Trophoblast cell (in vitro differentiated cells and primary cell): ENCODE measurements at regions not wholly inside any gene's neighbourhood (a gene's known extent, or its start where the extent isn't known, plus 50 kb on each side); places are given as distances from the start of the nearest gene placed in this dataset.

Experiments
- DNase-seq, 2 donors: peaks; one replicate each; pipeline ENCODE4 v3.0.0-alpha.2; 2016
- H2AFZ ChIP-seq: 2 replicates; pipeline ENCODE4 v1.6.1; 2013; ENCODE audit warnings: low read length, moderate library complexity, mild to moderate bottlenecking; ENCODE audit not compliant: insufficient read depth, poor library complexity
- H2AK5ac ChIP-seq: 2 replicates; pipeline ENCODE4 v1.6.1; 2013; ENCODE audit warnings: mild to moderate bottlenecking, low read length
- H2BK120ac ChIP-seq: 2 replicates; pipeline ENCODE4 v1.6.1; 2013; ENCODE audit warnings: low read length, mild to moderate bottlenecking, moderate library complexity; ENCODE audit not compliant: insufficient read depth, poor library complexity
- H2BK12ac ChIP-seq: 2 replicates; pipeline ENCODE4 v1.6.1; 2013; ENCODE audit warnings: mild to moderate bottlenecking, low read length, moderate library complexity
- H2BK5ac ChIP-seq: 2 replicates; pipeline ENCODE4 v1.6.1; 2013; ENCODE audit warnings: low read length, low read depth, moderate library complexity, mild to moderate bottlenecking; ENCODE audit not compliant: poor library complexity
- H3K14ac ChIP-seq: 2 replicates; pipeline ENCODE4 v1.6.1; 2013; ENCODE audit warnings: mild to moderate bottlenecking, low read length
- H3K18ac ChIP-seq: 2 replicates; pipeline ENCODE4 v1.6.1; 2013; ENCODE audit warnings: mild to moderate bottlenecking, low read length
- H3K23ac ChIP-seq: 2 replicates; pipeline ENCODE4 v1.6.1; 2013; ENCODE audit warnings: low read length
- H3K27ac ChIP-seq: 2 replicates; pipeline ENCODE4 v1.5.1; 2013; ENCODE audit warnings: low read depth, mild to moderate bottlenecking, inconsistent platforms, low read length, moderate library complexity
- H3K27me3 ChIP-seq: 2 replicates; pipeline ENCODE4 v1.6.1; 2013; ENCODE audit warnings: inconsistent platforms, mild to moderate bottlenecking, low read length, moderate library complexity; ENCODE audit not compliant: insufficient read depth
- H3K36me3 ChIP-seq, 2 experiments: 1 replicate in 1 of 2; 2 replicates in 1 of 2; pipeline ENCODE4 v1.6.1; 2013; ENCODE audit warnings: low read length in 2 of 2, mild to moderate bottlenecking in 2 of 2, moderate library complexity in 1 of 2; ENCODE audit not compliant: insufficient read depth in 2 of 2, control insufficient read depth in 1 of 2
- H3K4ac ChIP-seq: 2 replicates; pipeline ENCODE4 v1.6.1; 2013; ENCODE audit warnings: low read depth, mild to moderate bottlenecking, low read length, moderate library complexity
- H3K4me1 ChIP-seq, 2 experiments: 1 replicate in 1 of 2; 2 replicates in 1 of 2; pipeline ENCODE4 v1.6.1; 2013; ENCODE audit warnings: low read length in 2 of 2, mild to moderate bottlenecking in 2 of 2, moderate library complexity in 1 of 2; ENCODE audit not compliant: insufficient read depth in 2 of 2, control insufficient read depth in 1 of 2
- H3K4me2 ChIP-seq: 2 replicates; pipeline ENCODE4 v1.6.1; 2013; ENCODE audit warnings: inconsistent platforms, mild to moderate bottlenecking, low read length, moderate library complexity
- H3K4me3 ChIP-seq: 2 replicates; pipeline ENCODE4 v1.5.1; 2013; ENCODE audit warnings: mild to moderate bottlenecking, low read depth, low read length, inconsistent platforms
- H3K79me1 ChIP-seq: one replicate; pipeline ENCODE4 v1.6.1; 2013; ENCODE audit warnings: low read length
- H3K79me2 ChIP-seq: 2 replicates; pipeline ENCODE4 v1.6.1; 2013; ENCODE audit warnings: low read length, mild to moderate bottlenecking; ENCODE audit not compliant: control insufficient read depth, insufficient read depth, poor library complexity
- H3K9ac ChIP-seq: 2 replicates; pipeline ENCODE4 v1.6.1; 2013; ENCODE audit warnings: mild to moderate bottlenecking, low read length
- H3K9me3 ChIP-seq: 2 replicates; pipeline ENCODE4 v1.6.1; 2013; ENCODE audit warnings: low read depth, mild to moderate bottlenecking, control low read depth, inconsistent platforms, low read length; ENCODE audit not compliant: insufficient read depth
- H4K12ac ChIP-seq: 2 replicates; pipeline ENCODE4 v1.6.1; 2013; ENCODE audit warnings: low read depth, mild to moderate bottlenecking, low read length, moderate library complexity
- H4K8ac ChIP-seq: 2 replicates; pipeline ENCODE4 v1.6.1; 2013; ENCODE audit warnings: low read depth, mild to moderate bottlenecking, low read length, moderate library complexity
- H4K91ac ChIP-seq: one replicate; pipeline ENCODE4 v1.6.1; 2013; ENCODE audit warnings: low read depth, mild to moderate bottlenecking, low read length, moderate library complexity
- WGBS: extraction: QIAGEN DNeasy Blood & Tissue Kit; methylation state at CpG from one replicate; pipeline ENCODE4 v1.1.7; 2013; ENCODE audit warnings: missing lambda C conversion rate; ENCODE audit not compliant: insufficient read length, insufficient coverage; ENCODE audit errors: extremely low coverage; 5-methylcytosine and 5-hydroxymethylcytosine counted together

GRCh38 chr6:156556811-156557210, 220.4 kb upstream of the ARID1B start:
- Histone ChIP-seq H3K18ac (no peak overlapping the region), H3K79me1 (no peaks in the 10 kb centered on the region), H2BK5ac (no peak overlapping the region), H4K91ac (no peak overlapping the region), H3K36me3 (no peaks in the 10 kb centered on the region), H3K27ac (no peak overlapping the region), H3K9me3 (peaks cover 5% of the 10 kb centered on the region), H2AFZ (no peak overlapping the region), H2BK120ac (no peak overlapping the region), H4K8ac (no peak overlapping the region), H3K4me2 (no peak overlapping the region), H3K9ac (no peak overlapping the region), H3K4me3 (no peak overlapping the region), H3K4me1 (no peaks in the 10 kb centered on the region), H3K23ac (no peak overlapping the region), H3K4ac (no peak overlapping the region), H4K12ac (no peak overlapping the region), H2BK12ac (no peak overlapping the region), H3K14ac (no peak overlapping the region), H2AK5ac (no peak overlapping the region), H3K79me2 (no peaks in the 10 kb centered on the region), H3K27me3 (no peaks in the 10 kb centered on the region)
- no peak for DNase-seq
- WGBS, result no CpG with 5 or more reads among the region's 5 CpGs

- H3K4ac ChIP-seq, result no peak overlapping the region
- WGBS, result no CpG with 5 or more reads among the region's 2 CpGs
These were observed 222.1 kb upstream of the ARID1B start for GRCh38 chr6:156555116-156555515.

GRCh38 chr6:156554160-156554559, 223.0 kb upstream of the ARID1B start:
- no CpG with 5 or more reads among the region's 5 CpGs for WGBS
- Histone ChIP-seq H2BK12ac (no peak overlapping the region), H3K14ac (no peak overlapping the region), H3K27me3 (no peaks in the 10 kb centered on the region), H3K4me1 (no peaks in the 10 kb centered on the region), H3K4me3 (no peak overlapping the region), H4K8ac (no peak overlapping the region), H3K9me3 (peaks cover 5% of the 10 kb centered on the region), H3K79me2 (no peaks in the 10 kb centered on the region), H3K4ac (no peak overlapping the region), H3K9ac (no peak overlapping the region), H3K4me2 (no peak overlapping the region), H3K18ac (no peak overlapping the region), H4K12ac (no peak overlapping the region), H3K36me3 (no peaks in the 10 kb centered on the region), H3K27ac (no peak overlapping the region), H2AK5ac (no peak overlapping the region), H4K91ac (no peak overlapping the region), H3K79me1 (no peaks in the 10 kb centered on the region), H2BK5ac (no peak overlapping the region), H3K23ac (no peak overlapping the region), H2BK120ac (no peak overlapping the region), H2AFZ (no peak overlapping the region)
- DNase-seq, result no peak

More at GRCh38 chr6:156555116-156555515, 222.1 kb upstream of the ARID1B start:
- no peak for DNase-seq
- Histone ChIP-seq H3K23ac (no peak overlapping the region), H2BK120ac (no peak overlapping the region), H4K12ac (no peak overlapping the region), H2AK5ac (no peak overlapping the region), H2AFZ (no peak overlapping the region), H3K9ac (no peak overlapping the region), H4K91ac (no peak overlapping the region), H3K4me3 (no peak overlapping the region), H2BK5ac (no peak overlapping the region), H3K9me3 (peaks cover 5% of the 10 kb centered on the region), H3K27me3 (no peaks in the 10 kb centered on the region), H3K36me3 (no peaks in the 10 kb centered on the region), H4K8ac (no peak overlapping the region), H3K4me2 (no peak overlapping the region), H3K14ac (no peak overlapping the region), H3K79me1 (no peaks in the 10 kb centered on the region), H2BK12ac (no peak overlapping the region), H3K79me2 (no peaks in the 10 kb centered on the region), H3K4me1 (no peaks in the 10 kb centered on the region), H3K18ac (no peak overlapping the region), H3K27ac (no peak overlapping the region)

GRCh38 chr6:156552849-156553248, 224.3 kb upstream of the ARID1B start:
- no peak overlapping the region for H3K23ac ChIP-seq
- no peak for DNase-seq
- no peak overlapping the region for H2BK12ac ChIP-seq
- peaks cover 5% of the 10 kb centered on the region for H3K9me3 ChIP-seq
- H3K4ac ChIP-seq, result no peak overlapping the region
- no peak overlapping the region for H3K27ac ChIP-seq
- no peak overlapping the region for H2AFZ ChIP-seq
- H3K9ac ChIP-seq, result no peak overlapping the region
- H4K8ac ChIP-seq, result no peak overlapping the region
- H2AK5ac ChIP-seq, result no peak overlapping the region
- H3K18ac ChIP-seq, result no peak overlapping the region
- no peak overlapping the region for H3K4me3 ChIP-seq
- no peaks in the 10 kb centered on the region for H3K27me3 ChIP-seq
- H2BK120ac ChIP-seq, result no peak overlapping the region
- H3K4me1 ChIP-seq, result no peaks in the 10 kb centered on the region
- no peak overlapping the region for H3K14ac ChIP-seq
- H3K36me3 ChIP-seq, result no peaks in the 10 kb centered on the region
- no peaks in the 10 kb centered on the region for H3K79me2 ChIP-seq
- no peak overlapping the region for H4K91ac ChIP-seq
- no peak overlapping the region for H4K12ac ChIP-seq
- no peak overlapping the region for H3K4me2 ChIP-seq
- WGBS, result no CpG with 5 or more reads among the region's 9 CpGs
- H3K79me1 ChIP-seq, result no peaks in the 10 kb centered on the region
- H2BK5ac ChIP-seq, result no peak overlapping the region
